Loucy (cell line): ENCODE measurements at regions not wholly inside any gene's neighbourhood (a gene's known extent, or its start where the extent isn't known, plus 50 kb on each side); places are given as distances from the start of the nearest gene placed in this dataset.

Source experiments
- EZH2phosphoT487 ChIP-seq: fragments of 200-600 bp; IDR thresholded peaks from 2 replicates; pipeline ENCODE4 v1.6.1; 2018; ENCODE audit warnings: antibody characterized with exemption, mild to moderate bottlenecking, moderate library complexity, borderline replicate concordance
- TF ChIP-seq, protein P1 (sequence below): fragments of 200-600 bp; sonication (generic); conservative IDR thresholded peaks from 2 replicates; pipeline ENCODE4 v1.5.1; 2014; ENCODE audit warnings: mild to moderate bottlenecking, antibody characterized with exemption, low read length

DNA sequence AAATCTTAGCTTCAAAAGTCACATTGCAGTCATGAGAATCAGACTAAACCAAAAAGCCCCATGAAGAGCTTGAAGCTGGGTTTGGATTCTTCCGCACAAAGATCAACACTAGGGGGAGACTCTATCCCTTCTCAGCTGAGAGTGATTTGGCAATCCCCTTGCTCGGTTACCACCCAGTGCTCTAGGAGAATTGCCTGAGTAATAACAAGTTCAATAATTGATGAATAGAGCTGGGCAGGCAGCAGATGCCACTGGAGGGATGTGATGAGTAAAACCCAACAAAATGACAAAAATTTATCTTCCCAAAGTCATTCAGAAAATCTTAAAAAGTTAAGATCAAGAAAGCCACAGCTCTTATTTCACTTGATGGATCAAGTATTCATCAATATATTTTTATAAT lies 185.6 kb upstream of the ARID2 start:
- TF ChIP-seq, protein P1, sequence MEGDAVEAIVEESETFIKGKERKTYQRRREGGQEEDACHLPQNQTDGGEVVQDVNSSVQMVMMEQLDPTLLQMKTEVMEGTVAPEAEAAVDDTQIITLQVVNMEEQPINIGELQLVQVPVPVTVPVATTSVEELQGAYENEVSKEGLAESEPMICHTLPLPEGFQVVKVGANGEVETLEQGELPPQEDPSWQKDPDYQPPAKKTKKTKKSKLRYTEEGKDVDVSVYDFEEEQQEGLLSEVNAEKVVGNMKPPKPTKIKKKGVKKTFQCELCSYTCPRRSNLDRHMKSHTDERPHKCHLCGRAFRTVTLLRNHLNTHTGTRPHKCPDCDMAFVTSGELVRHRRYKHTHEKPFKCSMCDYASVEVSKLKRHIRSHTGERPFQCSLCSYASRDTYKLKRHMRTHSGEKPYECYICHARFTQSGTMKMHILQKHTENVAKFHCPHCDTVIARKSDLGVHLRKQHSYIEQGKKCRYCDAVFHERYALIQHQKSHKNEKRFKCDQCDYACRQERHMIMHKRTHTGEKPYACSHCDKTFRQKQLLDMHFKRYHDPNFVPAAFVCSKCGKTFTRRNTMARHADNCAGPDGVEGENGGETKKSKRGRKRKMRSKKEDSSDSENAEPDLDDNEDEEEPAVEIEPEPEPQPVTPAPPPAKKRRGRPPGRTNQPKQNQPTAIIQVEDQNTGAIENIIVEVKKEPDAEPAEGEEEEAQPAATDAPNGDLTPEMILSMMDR, result peak; percentile 88
- no peak for TF ChIP-seq EZH2phosphoT487
